ENCODE measurements at regions not wholly inside any gene's neighbourhood (a gene's known extent, or its start where the extent isn't known, plus 50 kb on each side); places are given as distances from the start of the nearest gene placed in this dataset.

- no peak for ATAC-seq
- ChIA-PET POLR2A (interaction anchor here (1.2 kb wide), 1 partner anchor 9 kb away, joined by 4 read pairs; no protein-coding TSS in a partner anchor), CTCF (no interaction called here)
- no peak overlapping the region for H3K4me3 ChIP-seq (ENCODE audit: low read depth in 2 of 2, low read length in 2 of 2)
- BruUV-seq (replicated peaks): no TSS peak
- in situ Hi-C loops (cut with HindIII; ENCODE audit: low pct_unique_long_range_greater_than_20kb, low sequenced_read_pairs): no loop called here
- no peak; the same call in 1 of the 2 replicates for TF ChIP-seq TCF7L2 (IDR thresholded peaks at IDR 0.05; ENCODE audit: low read depth, low read length)
- TF ChIP-seq SIN3A (IDR thresholded peaks at IDR 0.05; ENCODE audit: borderline replicate concordance, insufficient read depth, low read depth, low read length): no peak
- TF ChIP-seq POLR2AphosphoS5 (IDR thresholded peaks at IDR 0.05; ENCODE audit: low read depth, low read length): no peak
- TF ChIP-seq, protein P1, sequence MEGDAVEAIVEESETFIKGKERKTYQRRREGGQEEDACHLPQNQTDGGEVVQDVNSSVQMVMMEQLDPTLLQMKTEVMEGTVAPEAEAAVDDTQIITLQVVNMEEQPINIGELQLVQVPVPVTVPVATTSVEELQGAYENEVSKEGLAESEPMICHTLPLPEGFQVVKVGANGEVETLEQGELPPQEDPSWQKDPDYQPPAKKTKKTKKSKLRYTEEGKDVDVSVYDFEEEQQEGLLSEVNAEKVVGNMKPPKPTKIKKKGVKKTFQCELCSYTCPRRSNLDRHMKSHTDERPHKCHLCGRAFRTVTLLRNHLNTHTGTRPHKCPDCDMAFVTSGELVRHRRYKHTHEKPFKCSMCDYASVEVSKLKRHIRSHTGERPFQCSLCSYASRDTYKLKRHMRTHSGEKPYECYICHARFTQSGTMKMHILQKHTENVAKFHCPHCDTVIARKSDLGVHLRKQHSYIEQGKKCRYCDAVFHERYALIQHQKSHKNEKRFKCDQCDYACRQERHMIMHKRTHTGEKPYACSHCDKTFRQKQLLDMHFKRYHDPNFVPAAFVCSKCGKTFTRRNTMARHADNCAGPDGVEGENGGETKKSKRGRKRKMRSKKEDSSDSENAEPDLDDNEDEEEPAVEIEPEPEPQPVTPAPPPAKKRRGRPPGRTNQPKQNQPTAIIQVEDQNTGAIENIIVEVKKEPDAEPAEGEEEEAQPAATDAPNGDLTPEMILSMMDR (IDR thresholded peaks at IDR 0.05): no peak
- TF ChIP-seq, protein P2, sequence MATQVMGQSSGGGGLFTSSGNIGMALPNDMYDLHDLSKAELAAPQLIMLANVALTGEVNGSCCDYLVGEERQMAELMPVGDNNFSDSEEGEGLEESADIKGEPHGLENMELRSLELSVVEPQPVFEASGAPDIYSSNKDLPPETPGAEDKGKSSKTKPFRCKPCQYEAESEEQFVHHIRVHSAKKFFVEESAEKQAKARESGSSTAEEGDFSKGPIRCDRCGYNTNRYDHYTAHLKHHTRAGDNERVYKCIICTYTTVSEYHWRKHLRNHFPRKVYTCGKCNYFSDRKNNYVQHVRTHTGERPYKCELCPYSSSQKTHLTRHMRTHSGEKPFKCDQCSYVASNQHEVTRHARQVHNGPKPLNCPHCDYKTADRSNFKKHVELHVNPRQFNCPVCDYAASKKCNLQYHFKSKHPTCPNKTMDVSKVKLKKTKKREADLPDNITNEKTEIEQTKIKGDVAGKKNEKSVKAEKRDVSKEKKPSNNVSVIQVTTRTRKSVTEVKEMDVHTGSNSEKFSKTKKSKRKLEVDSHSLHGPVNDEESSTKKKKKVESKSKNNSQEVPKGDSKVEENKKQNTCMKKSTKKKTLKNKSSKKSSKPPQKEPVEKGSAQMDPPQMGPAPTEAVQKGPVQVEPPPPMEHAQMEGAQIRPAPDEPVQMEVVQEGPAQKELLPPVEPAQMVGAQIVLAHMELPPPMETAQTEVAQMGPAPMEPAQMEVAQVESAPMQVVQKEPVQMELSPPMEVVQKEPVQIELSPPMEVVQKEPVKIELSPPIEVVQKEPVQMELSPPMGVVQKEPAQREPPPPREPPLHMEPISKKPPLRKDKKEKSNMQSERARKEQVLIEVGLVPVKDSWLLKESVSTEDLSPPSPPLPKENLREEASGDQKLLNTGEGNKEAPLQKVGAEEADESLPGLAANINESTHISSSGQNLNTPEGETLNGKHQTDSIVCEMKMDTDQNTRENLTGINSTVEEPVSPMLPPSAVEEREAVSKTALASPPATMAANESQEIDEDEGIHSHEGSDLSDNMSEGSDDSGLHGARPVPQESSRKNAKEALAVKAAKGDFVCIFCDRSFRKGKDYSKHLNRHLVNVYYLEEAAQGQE (IDR thresholded peaks at IDR 0.05; ENCODE audit: insufficient read depth in 1 of 2, low read depth in 2 of 2, low read length in 1 of 2): no peak
- H3K36me3 ChIP-seq (ENCODE audit: control insufficient read depth, insufficient read depth, low read length): no peaks in the 10 kb centered on the region
- no peak for DNase-seq (ENCODE audit: low read depth, low spot score)
- H3K27me3 ChIP-seq (ENCODE audit: control insufficient read depth, insufficient read depth, low read length): no peaks in the 10 kb centered on the region
- peaks cover 37% of the 10 kb centered on the region for H3K4me1 ChIP-seq (ENCODE audit: control insufficient read depth, insufficient read depth, low read length)
- intact Hi-C loops (cut with micrococcal nuclease; ENCODE audit: unreplicated experiment): loop anchor here (10.0 kb wide), 2 partner anchors 404 to 676 kb away; no protein-coding TSS in a partner anchor
- peak overlapping the region; percentile 80 for H3K27ac ChIP-seq (ENCODE audit: low read length)
- H3K9me3 ChIP-seq (ENCODE audit: control insufficient read depth, insufficient read depth, low read depth, low read length): no peaks in the 10 kb centered on the region
These were observed 147.7 kb downstream of the PRL start for GRCh38 chr6:22149096-22149495.

DNA sequence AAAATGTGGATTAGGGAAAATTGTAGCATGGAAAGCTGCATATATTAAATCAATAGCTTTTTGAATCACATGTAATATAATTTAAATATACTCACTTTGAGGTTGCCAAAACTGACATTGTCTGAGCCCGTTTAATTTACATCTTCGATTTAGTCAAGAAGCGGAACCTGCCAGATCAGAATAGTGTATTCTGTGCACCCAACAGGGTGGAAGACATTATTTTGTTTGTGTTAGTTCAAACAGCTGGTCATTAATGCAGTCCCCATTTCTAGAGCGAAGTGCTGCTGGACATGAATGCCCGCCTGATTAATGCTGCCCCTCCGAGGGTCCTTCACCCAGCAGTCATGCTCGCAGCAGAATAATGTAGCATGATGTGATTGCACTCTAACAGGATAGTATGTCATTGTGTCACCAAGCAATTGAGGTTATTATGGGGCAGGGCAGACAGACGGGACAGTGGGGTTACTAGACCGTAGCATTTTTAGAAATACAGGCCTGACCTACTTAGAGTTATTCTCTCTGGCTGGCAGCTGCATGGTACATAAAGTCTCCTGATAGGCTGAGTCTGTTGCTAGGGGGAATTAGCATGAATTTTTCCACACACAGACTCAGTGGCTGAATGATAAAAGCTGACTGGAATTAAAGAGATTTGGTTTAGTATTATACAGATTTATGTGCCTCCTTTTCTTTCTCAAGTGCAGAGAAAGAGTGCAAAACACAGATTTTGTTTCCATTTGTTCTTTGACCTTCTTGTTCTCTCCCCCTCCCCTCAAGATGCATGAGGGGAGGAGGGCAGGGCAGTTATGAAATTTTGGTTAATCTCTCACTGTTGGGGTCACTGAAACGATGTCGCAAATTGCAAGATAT is 147.1 kb downstream of the PRL start:
- H3K36me3 ChIP-seq (ENCODE audit: control insufficient read depth, insufficient read depth, low read length): no peaks in the 10 kb centered on the region
- no peaks in the 10 kb centered on the region for H3K27me3 ChIP-seq (ENCODE audit: control insufficient read depth, insufficient read depth, low read length)
- H3K4me3 ChIP-seq (ENCODE audit: low read depth in 2 of 2, low read length in 2 of 2): no peak overlapping the region
- POLR2A ChIA-PET: no interaction called here
- ATAC-seq: no peak
- TF ChIP-seq TCF7L2 (IDR thresholded peaks at IDR 0.05; ENCODE audit: low read depth, low read length): no peak
- TF ChIP-seq SIN3A (IDR thresholded peaks at IDR 0.05; ENCODE audit: borderline replicate concordance, insufficient read depth, low read depth, low read length): no peak
- TF ChIP-seq POLR2AphosphoS5 (IDR thresholded peaks at IDR 0.05; ENCODE audit: low read depth, low read length): no peak
- TF ChIP-seq, protein P2 (IDR thresholded peaks at IDR 0.05; ENCODE audit: insufficient read depth in 1 of 2, low read depth in 2 of 2, low read length in 1 of 2): no peak
- TF ChIP-seq, protein P1 (IDR thresholded peaks at IDR 0.05): no peak
- H3K9me3 ChIP-seq (ENCODE audit: control insufficient read depth, insufficient read depth, low read depth, low read length): no peaks in the 10 kb centered on the region
- H3K4me1 ChIP-seq (ENCODE audit: control insufficient read depth, insufficient read depth, low read length): peaks cover 37% of the 10 kb centered on the region
- CTCF ChIA-PET: no interaction called here
- BruUV-seq (replicated peaks): no TSS peak
- DNase-seq (ENCODE audit: low read depth, low spot score): no peak
- intact Hi-C loops (cut with micrococcal nuclease; ENCODE audit: unreplicated experiment) (loop anchor here (10.0 kb wide), 2 partner anchors 405 to 675 kb away; no protein-coding TSS in a partner anchor), in situ Hi-C loops (cut with HindIII; ENCODE audit: low pct_unique_long_range_greater_than_20kb, low sequenced_read_pairs) (no loop called here)
- H3K27ac ChIP-seq (ENCODE audit: low read length): peak overlapping the region; percentile 80
